ENCODE measurements at regions not wholly inside any gene's neighbourhood (a gene's known extent, or its start where the extent isn't known, plus 50 kb on each side); places are given as distances from the start of the nearest gene placed in this dataset.

- TF ChIP-seq CTCF (IDR thresholded peaks at IDR 0.05): no peak
- TF ChIP-seq POLR2A (IDR thresholded peaks at IDR 0.05): no peak
- TF ChIP-seq POLR2AphosphoS5 (IDR thresholded peaks at IDR 0.05): no peak
Observed at GRCh38 chrX:109040057-109040456, 303.7 kb upstream of the IRS4 start.
